Fibroblast of lung (primary cell): ENCODE measurements at regions not wholly inside any gene's neighbourhood (a gene's known extent, or its start where the extent isn't known, plus 50 kb on each side); places are given as distances from the start of the nearest gene placed in this dataset.

Experiments used
- CTCF ChIP-seq, 2 donors: IDR thresholded peaks in 1 of 2; conservative IDR thresholded peaks in 1 of 2; 1 replicate in 1 of 2; 2 replicates in 1 of 2; pipeline ENCODE4 v1.5.1; 2011 to 2012; ENCODE audit warnings: low read length in 2 of 2, control low read depth in 1 of 2, inconsistent platforms in 1 of 2, low read depth in 1 of 2, mild to moderate bottlenecking in 1 of 2
- EZH2 ChIP-seq: IDR thresholded peaks from 2 replicates; pipeline ENCODE4 v1.5.1; 2012; ENCODE audit warnings: low read length, control low read depth, mild to moderate bottlenecking; ENCODE audit errors: missing control alignments

- TF ChIP-seq CTCF (conservative IDR thresholded peaks at IDR 0.05 in 1 of 2, IDR thresholded peaks at IDR 0.05 in 1 of 2; ENCODE audit: low read depth in 1 of 2, low read length in 2 of 2) (no peak), EZH2 (no peak)
These were observed 774.5 kb upstream of the RGMB start for GRCh38 chr5:97998941-97999340.
